ENCODE measurements at regions not wholly inside any gene's neighbourhood (a gene's known extent, or its start where the extent isn't known, plus 50 kb on each side); places are given as distances from the start of the nearest gene placed in this dataset.

- TF ChIP-seq CTCF (IDR thresholded peaks at IDR 0.05), result no peak
- no peak for TF ChIP-seq POLR2A (IDR thresholded peaks at IDR 0.05)
- no peak for TF ChIP-seq EP300 (IDR thresholded peaks at IDR 0.05)
- no peak for TF ChIP-seq POLR2AphosphoS5 (IDR thresholded peaks at IDR 0.05)
Measured at GRCh38 chr4:11299836-11300235, 128.9 kb downstream of the HS3ST1 start.

Measured in upper lobe of left lung (tissue), 4 donors.